HepG2 (cell line): ENCODE measurements at regions not wholly inside any gene's neighbourhood (a gene's known extent, or its start where the extent isn't known, plus 50 kb on each side); places are given as distances from the start of the nearest gene placed in this dataset.

Experiments used
- ATAC-seq: fragments of 200-7000 bp; cut with Tn5 transposase; 3 replicates; pipeline ENCODE4 v1.9.1; 2020; ENCODE audit warnings: mild to moderate bottlenecking, moderate library complexity
- BruUV-seq: library from RNA; stranded (reverse); fragments of 400-500 nt; replicated peaks from 2 replicates; lab custom pipeline; 2021; lab: Mats Ljungman, UMichigan
- CTCF ChIA-PET: fragments of 300-600 bp; formaldehyde crosslinking; extraction: SDS; loops from one replicate; lab custom pipeline; 2021; ENCODE audit warnings: low total read pairs, inconsistent platforms, low intra/inter-chr PET ratio; lab: Yijun Ruan, JAX
- POLR2A ChIA-PET: fragments of 350-600 bp; sonication (Branson Sonifier 250); formaldehyde crosslinking; loops from one replicate; lab custom pipeline; 2020; ENCODE audit warnings: antibody characterized with exemption, inconsistent platforms; lab: Yijun Ruan, JAX
- DNase-seq: peaks from one replicate; pipeline ENCODE4 v3.0.0-alpha.2; 2015; ENCODE audit warnings: low spot score
- FAIRE-seq: peaks from 3 replicates; lab custom pipeline; 2011; peaks lifted over from hg19 to GRCh38; lab: Jason Lieb, UNC
- H2AFZ ChIP-seq: one replicate; pipeline ENCODE4 v1.6.1; 2011; ENCODE audit warnings: low read length, inconsistent platforms
- H3K27ac ChIP-seq: fragments of 300-600 bp; 3 replicates; pipeline ENCODE4 v1.8.0; 2011; ENCODE audit warnings: mixed run types, mild to moderate bottlenecking, mixed read lengths, low read length, inconsistent platforms; ENCODE audit not compliant: insufficient read depth; ENCODE audit errors: extremely low read length
- H3K27me3 ChIP-seq, 2 experiments: fragments of 200-600 bp in 1 of 2; 2 replicates in 1 of 2; 3 replicates in 1 of 2; pipeline versions ENCODE4 v1.6.0 to v1.8.0; 2011; ENCODE audit warnings: low read length in 2 of 2, mild to moderate bottlenecking in 2 of 2, moderate library complexity in 2 of 2, inconsistent platforms in 1 of 2; ENCODE audit not compliant: insufficient read depth in 2 of 2, control insufficient read depth in 1 of 2
- H3K36me3 ChIP-seq, 2 experiments: fragments of 200-600 bp in 1 of 2; replicated peaks in 1 of 2; 2 replicates in 1 of 2; 3 replicates in 1 of 2; pipeline versions ENCODE4 v1.5.1 to v1.8.0; 2011; ENCODE audit warnings: low read length in 2 of 2, inconsistent platforms in 1 of 2; ENCODE audit not compliant: insufficient read depth in 2 of 2, control insufficient read depth in 1 of 2
- H3K4me1 ChIP-seq: 2 replicates; pipeline ENCODE4 v1.5.1; 2012; ENCODE audit warnings: low read length, inconsistent platforms; ENCODE audit not compliant: insufficient read depth
- H3K4me2 ChIP-seq: 2 replicates; pipeline ENCODE4 v1.6.0; 2011; ENCODE audit warnings: low read depth, low read length, inconsistent platforms
- H3K4me3 ChIP-seq, 3 experiments: fragments of 200-600 bp in 1 of 3; sonication (generic), shearing (Covaris generic) in 1 of 3; replicated peaks in 1 of 3; 2 replicates each; pipeline ENCODE4 v1.5.1; 2011 to 2016; ENCODE audit warnings: low read length in 3 of 3, inconsistent platforms in 2 of 3, low read depth in 2 of 3, mild to moderate bottlenecking in 2 of 3, control low read depth in 1 of 3, mixed read lengths in 1 of 3; ENCODE audit not compliant: insufficient read depth in 1 of 3
- H3K79me2 ChIP-seq: one replicate; pipeline ENCODE4 v1.6.1; 2011; ENCODE audit warnings: low read length, inconsistent platforms; ENCODE audit not compliant: insufficient read depth
- H3K9ac ChIP-seq: 2 replicates; pipeline ENCODE4 v1.6.0; 2011; ENCODE audit warnings: mild to moderate bottlenecking, low read depth, low read length, inconsistent platforms; ENCODE audit not compliant: insufficient read depth
- H3K9me3 ChIP-seq: 2 replicates; pipeline ENCODE4 v1.5.1; 2012; ENCODE audit warnings: mild to moderate bottlenecking, low read length
- H4K20me1 ChIP-seq: 2 replicates; pipeline ENCODE4 v1.6.0; 2011; ENCODE audit warnings: inconsistent platforms, mild to moderate bottlenecking, low read length, moderate library complexity; ENCODE audit not compliant: insufficient read depth
- NFKBIZ ChIP-seq: IDR thresholded peaks from 2 replicates; pipeline ENCODE4 v1.6.1; 2018; ENCODE audit warnings: missing genetic modification reagents, missing compliant biosample characterization
- PAX8 ChIP-seq: sonication (generic); formaldehyde crosslinking; IDR thresholded peaks from 2 replicates; pipeline ENCODE4 v1.8.0; 2022; ENCODE audit warnings: mild to moderate bottlenecking, missing genetic modification reagents, borderline replicate concordance
- REL ChIP-seq: sonication (generic); formaldehyde crosslinking; conservative IDR thresholded peaks from 2 replicates; pipeline ENCODE4 v1.8.0; 2022; ENCODE audit warnings: mild to moderate bottlenecking, missing genetic modification reagents, moderate library complexity
- SALL1 ChIP-seq: sonication (generic); formaldehyde crosslinking; IDR thresholded peaks from 2 replicates; pipeline ENCODE4 v1.8.0; 2022; ENCODE audit warnings: mild to moderate bottlenecking, missing genetic modification reagents
- SCMH1 ChIP-seq: sonication (generic); formaldehyde crosslinking; IDR thresholded peaks from 2 replicates; pipeline ENCODE4 v1.9.0; 2021; ENCODE audit warnings: missing genetic modification reagents, mild to moderate bottlenecking, borderline replicate concordance
- ZIK1 ChIP-seq: sonication (generic); formaldehyde crosslinking; IDR thresholded peaks from 2 replicates; pipeline ENCODE4 v1.5.0; 2020; ENCODE audit warnings: mild to moderate bottlenecking, low read depth, missing genetic modification reagents, borderline replicate concordance
- ZNF576 ChIP-seq: sonication (generic); formaldehyde crosslinking; IDR thresholded peaks from 2 replicates; pipeline ENCODE4 v1.4.0; 2020; ENCODE audit warnings: mild to moderate bottlenecking, missing genetic modification reagents
- ZNF687 ChIP-seq: sonication (generic); formaldehyde crosslinking; IDR thresholded peaks from 2 replicates; pipeline ENCODE4 v1.5.1; 2020; ENCODE audit warnings: mild to moderate bottlenecking, missing genetic modification reagents, moderate library complexity
- ZSCAN22 ChIP-seq: sonication (generic); formaldehyde crosslinking; IDR thresholded peaks from 2 replicates; pipeline ENCODE4 v1.4.0; 2020; ENCODE audit warnings: mild to moderate bottlenecking, missing genetic modification reagents
- WGBS: methylation state at CpG from one replicate; pipeline ENCODE4 v1.1.6; 2017; ENCODE audit warnings: low lambda C conversion rate; 5-methylcytosine and 5-hydroxymethylcytosine counted together
- in situ Hi-C: cut with HindIII; loops from 2 replicates; pipeline ENCODE4 v1.10.0; 2017; ENCODE audit warnings: low pct_unique_long_range_greater_than_20kb; ENCODE audit not compliant: extremely low pct_ligation_motif_present
- intact Hi-C: fragments of 100-400 bp; cut with micrococcal nuclease; formaldehyde crosslinking; loops from one replicate; pipeline ENCODE4 v1.10.0; 2022; ENCODE audit not compliant: unreplicated experiment
- TF ChIP-seq, protein P1 (sequence below): sonication (generic); formaldehyde crosslinking; IDR thresholded peaks from 2 replicates; pipeline ENCODE4 v1.4.0; 2020; ENCODE audit warnings: missing genetic modification reagents

GRCh38 chr2:241988146-241988545 lies 118.6 kb downstream of the RTP5 start:
- H3K27me3 ChIP-seq: peaks cover 8 to 34% of the 10 kb centered on the region in 2 experiments; a peak in 4 of 5 replicates
- peaks cover 7% of the 10 kb centered on the region; the same call in 1 of the 2 replicates for H3K9me3 ChIP-seq
- DNase-seq (no peak), FAIRE-seq (no peak), ATAC-seq (no peak)
- no peaks in the 10 kb centered on the region for H3K4me1 ChIP-seq
- BruUV-seq: no TSS peak
- H3K36me3 ChIP-seq: no peaks in the 10 kb centered on the region
- H3K4me2 ChIP-seq: no peak overlapping the region
- ChIA-PET POLR2A (no interaction called here), CTCF (no interaction called here)
- H2AFZ ChIP-seq: no peak overlapping the region
- in situ Hi-C loops (no loop called here), intact Hi-C loops (no loop called here)
- no peak overlapping the region for H3K4me3 ChIP-seq
- no peaks in the 10 kb centered on the region for H3K79me2 ChIP-seq
- no peak overlapping the region for H3K9ac ChIP-seq
- no peaks in the 10 kb centered on the region for H4K20me1 ChIP-seq
- WGBS: 36% methylated on average over 11 of the region's 11 CpGs
- TF ChIP-seq ZNF576 (CRISPR knock-in tag) (no peak), SCMH1 (no peak)
- no peak overlapping the region for H3K27ac ChIP-seq

- no peak overlapping the region for H2AFZ ChIP-seq
- ATAC-seq: no peak
- no peaks in the 10 kb centered on the region for H3K79me2 ChIP-seq
- BruUV-seq: no TSS peak
- ChIA-PET CTCF (no interaction called here), POLR2A (no interaction called here)
- H4K20me1 ChIP-seq: no peaks in the 10 kb centered on the region
- H3K4me2 ChIP-seq: no peak overlapping the region
- intact Hi-C loops (no loop called here), in situ Hi-C loops (no loop called here)
- DNase-seq: no peak
- no peaks in the 10 kb centered on the region for H3K4me1 ChIP-seq
- peaks cover 6 to 29% of the 10 kb centered on the region in 2 experiments; a peak in 4 of 5 replicates for H3K27me3 ChIP-seq
- H3K27ac ChIP-seq: no peak overlapping the region
- FAIRE-seq: no peak
- 27% methylated on average over 7 of the region's 7 CpGs for WGBS
- H3K4me3 ChIP-seq: no peak overlapping the region
- no peak overlapping the region for H3K9ac ChIP-seq
- H3K9me3 ChIP-seq: peaks cover 7% of the 10 kb centered on the region; the same call in 1 of the 2 replicates
- no peaks in the 10 kb centered on the region for H3K36me3 ChIP-seq
- TF ChIP-seq ZSCAN22 (CRISPR knock-in tag): no peak
- TF ChIP-seq, protein P1, sequence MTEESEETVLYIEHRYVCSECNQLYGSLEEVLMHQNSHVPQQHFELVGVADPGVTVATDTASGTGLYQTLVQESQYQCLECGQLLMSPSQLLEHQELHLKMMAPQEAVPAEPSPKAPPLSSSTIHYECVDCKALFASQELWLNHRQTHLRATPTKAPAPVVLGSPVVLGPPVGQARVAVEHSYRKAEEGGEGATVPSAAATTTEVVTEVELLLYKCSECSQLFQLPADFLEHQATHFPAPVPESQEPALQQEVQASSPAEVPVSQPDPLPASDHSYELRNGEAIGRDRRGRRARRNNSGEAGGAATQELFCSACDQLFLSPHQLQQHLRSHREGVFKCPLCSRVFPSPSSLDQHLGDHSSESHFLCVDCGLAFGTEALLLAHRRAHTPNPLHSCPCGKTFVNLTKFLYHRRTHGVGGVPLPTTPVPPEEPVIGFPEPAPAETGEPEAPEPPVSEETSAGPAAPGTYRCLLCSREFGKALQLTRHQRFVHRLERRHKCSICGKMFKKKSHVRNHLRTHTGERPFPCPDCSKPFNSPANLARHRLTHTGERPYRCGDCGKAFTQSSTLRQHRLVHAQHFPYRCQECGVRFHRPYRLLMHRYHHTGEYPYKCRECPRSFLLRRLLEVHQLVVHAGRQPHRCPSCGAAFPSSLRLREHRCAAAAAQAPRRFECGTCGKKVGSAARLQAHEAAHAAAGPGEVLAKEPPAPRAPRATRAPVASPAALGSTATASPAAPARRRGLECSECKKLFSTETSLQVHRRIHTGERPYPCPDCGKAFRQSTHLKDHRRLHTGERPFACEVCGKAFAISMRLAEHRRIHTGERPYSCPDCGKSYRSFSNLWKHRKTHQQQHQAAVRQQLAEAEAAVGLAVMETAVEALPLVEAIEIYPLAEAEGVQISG (CRISPR knock-in tag): no peak
- TF ChIP-seq ZIK1: no peak
- TF ChIP-seq ZNF687 (CRISPR knock-in tag): no peak
- no peak for TF ChIP-seq PAX8
- no peak for TF ChIP-seq SALL1 (CRISPR knock-in tag)
- no peak for TF ChIP-seq REL (CRISPR knock-in tag)
- TF ChIP-seq NFKBIZ: no peak
Measured at GRCh38 chr2:241989074-241989473, 119.5 kb downstream of the RTP5 start.
